ENCODE measurements at regions not wholly inside any gene's neighbourhood (a gene's known extent, or its start where the extent isn't known, plus 50 kb on each side); places are given as distances from the start of the nearest gene placed in this dataset.

GRCh38 chr15:99472416-99473145, 93.2 kb upstream of the MEF2A start:
- no peak overlapping the region for H3K4me3 ChIP-seq
- peak overlapping the region in 4 of 11 experiments; percentile 24 to 74 (median 48); a peak in 6 of 22 replicates for H3K9ac ChIP-seq
- TF ChIP-seq Cebpa-rat (IDR thresholded peaks at IDR 0.05): no peak
- peak overlapping the region; percentile 28 to 93 (median 85) for H3K4me2 ChIP-seq
- no peaks in the 10 kb centered on the region for H3K27me3 ChIP-seq
- peak overlapping the region in 8 of 11 experiments; percentile 23 to 90 (median 84); a peak in 13 of 22 replicates for H3K27ac ChIP-seq
- no peaks in the 10 kb centered on the region for H3K36me3 ChIP-seq
- H3K9me3 ChIP-seq (replicated peaks in 1 of 11): peaks cover 0 to 13% (median 8%) of the 10 kb centered on the region in 11 experiments; a peak in 14 of 22 replicates
- H4K20me1 ChIP-seq: no peaks in the 10 kb centered on the region
- H3K4me1 ChIP-seq: peaks cover 52 to 70% (median 60%) of the 10 kb centered on the region in 10 experiments

- TF ChIP-seq Cebpa-rat (IDR thresholded peaks at IDR 0.05): no peak
- no peaks in the 10 kb centered on the region for H4K20me1 ChIP-seq
- H3K4me3 ChIP-seq: peak overlapping the region in 5 of 10 experiments; percentile 4 to 41 (median 13); a peak in 5 of 20 replicates
- peak overlapping the region; percentile 40 to 90 (median 84); a peak in 21 of 22 replicates for H3K27ac ChIP-seq
- no peaks in the 10 kb centered on the region for H3K36me3 ChIP-seq
- no peaks in the 10 kb centered on the region for H3K27me3 ChIP-seq
- no peaks in the 10 kb centered on the region for H3K9me3 ChIP-seq (replicated peaks in 1 of 11)
- H3K9ac ChIP-seq: peak overlapping the region; percentile 27 to 78 (median 60); a peak in 19 of 22 replicates
- H3K4me1 ChIP-seq: peaks cover 69 to 86% (median 76%) of the 10 kb centered on the region in 10 experiments
- peak overlapping the region; percentile 80 to 93 (median 88) for H3K4me2 ChIP-seq
These were observed 91.5 kb upstream of the MEF2A start for GRCh38 chr15:99473981-99474906.

- peaks cover 77 to 95% (median 83%) of the 10 kb centered on the region in 10 experiments for H3K4me1 ChIP-seq
- no peaks in the 10 kb centered on the region for H3K27me3 ChIP-seq
- no peaks in the 10 kb centered on the region for H4K20me1 ChIP-seq
- peak overlapping the region in 9 of 11 experiments; percentile 7 to 79 (median 67); a peak in 11 of 22 replicates for H3K9ac ChIP-seq
- H3K36me3 ChIP-seq: no peaks in the 10 kb centered on the region
- H3K4me3 ChIP-seq: no peak overlapping the region; a peak in 2 of 20 replicates
- H3K9me3 ChIP-seq (replicated peaks in 1 of 11): peaks cover 0 to 3% (median 0%) of the 10 kb centered on the region in 11 experiments; a peak in 1 of 22 replicates
- peak overlapping the region; percentile 7 to 90 (median 84); a peak in 21 of 22 replicates for H3K27ac ChIP-seq
- no peak for TF ChIP-seq Cebpa-rat (IDR thresholded peaks at IDR 0.05)
- peak overlapping the region; percentile 80 to 93 (median 88) for H3K4me2 ChIP-seq
These were observed 90.7 kb upstream of the MEF2A start for GRCh38 chr15:99474909-99475753.

- Histone ChIP-seq H3K36me3 (no peaks in the 10 kb centered on the region), H3K27me3 (no peaks in the 10 kb centered on the region), H4K20me1 (no peaks in the 10 kb centered on the region), H3K4me3 (peak overlapping the region in 3 of 10 experiments; percentile 4 to 45 (median 28); a peak in 2 of 20 replicates), H3K4me1 (peaks cover 76 to 95% (median 89%) of the 10 kb centered on the region in 10 experiments), H3K9ac (peak overlapping the region in 10 of 11 experiments; percentile 7 to 79 (median 74); a peak in 18 of 22 replicates), H3K4me2 (peak overlapping the region; percentile 80 to 93 (median 88)), H3K9me3 (replicated peaks in 1 of 11) (peaks cover 0 to 4% (median 0%) of the 10 kb centered on the region in 11 experiments; a peak in 1 of 22 replicates), H3K27ac (peak overlapping the region in 10 of 11 experiments; percentile 55 to 90 (median 86); a peak in 19 of 22 replicates)
- no peak for TF ChIP-seq Cebpa-rat (IDR thresholded peaks at IDR 0.05)
These were observed 89.9 kb upstream of the MEF2A start for GRCh38 chr15:99475754-99476412.

GRCh38 chr15:99476413-99477222, 89.2 kb upstream of the MEF2A start:
- TF ChIP-seq Cebpa-rat (IDR thresholded peaks at IDR 0.05): no peak
- peak overlapping the region; percentile 80 to 93 (median 88) for H3K4me2 ChIP-seq
- peaks cover 0 to 4% (median 0%) of the 10 kb centered on the region in 11 experiments; a peak in 1 of 22 replicates for H3K9me3 ChIP-seq (replicated peaks in 1 of 11)
- peak overlapping the region in 6 of 10 experiments; percentile 4 to 45 (median 31); a peak in 7 of 20 replicates for H3K4me3 ChIP-seq
- H3K36me3 ChIP-seq: no peaks in the 10 kb centered on the region
- no peaks in the 10 kb centered on the region for H4K20me1 ChIP-seq
- peak overlapping the region in 10 of 11 experiments; percentile 42 to 79 (median 74); a peak in 20 of 22 replicates for H3K9ac ChIP-seq
- H3K4me1 ChIP-seq: peaks cover 84 to 98% (median 95%) of the 10 kb centered on the region in 10 experiments
- peak overlapping the region in 10 of 11 experiments; percentile 47 to 90 (median 86); a peak in 21 of 22 replicates for H3K27ac ChIP-seq
- H3K27me3 ChIP-seq: no peaks in the 10 kb centered on the region

GRCh38 chr15:99477791-99478471, 87.9 kb upstream of the MEF2A start:
- no peak for TF ChIP-seq Cebpa-rat (IDR thresholded peaks at IDR 0.05)
- Histone ChIP-seq H3K27ac (peak overlapping the region in 10 of 11 experiments; percentile 47 to 90 (median 86); a peak in 21 of 22 replicates), H3K27me3 (no peaks in the 10 kb centered on the region), H3K36me3 (no peaks in the 10 kb centered on the region), H3K4me2 (peak overlapping the region; percentile 80 to 93 (median 88)), H3K4me3 (peak overlapping the region in 2 of 10 experiments; percentile 33 to 45; a peak in 4 of 20 replicates), H4K20me1 (no peaks in the 10 kb centered on the region), H3K9ac (peak overlapping the region in 9 of 11 experiments; percentile 58 to 79 (median 74); a peak in 18 of 22 replicates), H3K4me1 (peaks cover 80 to 98% (median 96%) of the 10 kb centered on the region in 10 experiments), H3K9me3 (replicated peaks in 1 of 11) (peaks cover 0 to 13% (median 7%) of the 10 kb centered on the region in 11 experiments; a peak in 9 of 22 replicates)

Measured in BLaER1 treated with 17β-estradiol and CSF1 and Interleukin-3, amounts not matched to agents 10 nM and 100 nM (cell line).